ENCODE measurements at regions not wholly inside any gene's neighbourhood (a gene's known extent, or its start where the extent isn't known, plus 50 kb on each side); places are given as distances from the start of the nearest gene placed in this dataset.

- TF ChIP-seq RAD21 (IDR thresholded peaks at IDR 0.05; ENCODE audit: low read length) (no peak), CTCF (IDR thresholded peaks at IDR 0.05) (no peak), POLR2AphosphoS5 (IDR thresholded peaks at IDR 0.05; ENCODE audit: low read depth, low read length) (no peak), TEAD4 (IDR thresholded peaks at IDR 0.05; ENCODE audit: borderline replicate concordance, insufficient read depth) (no peak), EZH2phosphoT487 (IDR thresholded peaks at IDR 0.05; ENCODE audit: borderline replicate concordance, low read depth) (no peak)
Observed at GRCh38 chr1:185645162-185645640, 89.0 kb upstream of the HMCN1 start.
